HEK293 (cell line): ENCODE measurements at regions not wholly inside any gene's neighbourhood (a gene's known extent, or its start where the extent isn't known, plus 50 kb on each side); places are given as distances from the start of the nearest gene placed in this dataset.

Experiments used
- CTCF ChIA-PET: fragments of 350-600 bp; formaldehyde crosslinking; extraction: SDS; loops from one replicate; lab custom pipeline; 2021; ENCODE audit warnings: antibody characterized with exemption; lab: Yijun Ruan, JAX
- POLR2A ChIA-PET: fragments of 300-600 bp; formaldehyde crosslinking; extraction: SDS; loops from one replicate; lab custom pipeline; 2020; ENCODE audit warnings: antibody characterized with exemption, inconsistent platforms; lab: Yijun Ruan, JAX
- H3K27ac ChIP-seq: fragments of 200-500 bp; sonication (Bioruptor generic); 2 replicates; pipeline ENCODE4 v1.5.1; 2014; ENCODE audit warnings: low read depth, low read length, control low read depth, inconsistent platforms; ENCODE audit errors: extremely low read depth
- H3K36me3 ChIP-seq, 2 experiments: fragments of 200-500 bp in 1 of 2; sonication (Bioruptor generic) in 1 of 2; 1 replicate in 1 of 2; 2 replicates in 1 of 2; pipeline ENCODE4 v1.5.1; 2014 to 2017; ENCODE audit warnings: inconsistent platforms in 2 of 2, low read length in 2 of 2; ENCODE audit not compliant: control insufficient read depth in 2 of 2, insufficient read depth in 1 of 2
- H3K4me1 ChIP-seq: fragments of 200-500 bp; sonication (Bioruptor generic); 2 replicates; pipeline ENCODE4 v1.5.1; 2014; ENCODE audit warnings: mild to moderate bottlenecking, low read length, inconsistent platforms; ENCODE audit not compliant: control insufficient read depth, insufficient read depth
- H3K4me3 ChIP-seq: 2 replicates; pipeline ENCODE4 v1.5.1; 2011; ENCODE audit warnings: low read depth, mild to moderate bottlenecking, control low read depth, low read length, moderate library complexity
- H3K9me3 ChIP-seq: fragments of 200-500 bp; sonication (Bioruptor generic); 2 replicates; pipeline ENCODE4 v1.5.1; 2014; ENCODE audit warnings: low read depth, low read length, inconsistent platforms; ENCODE audit not compliant: control insufficient read depth, insufficient read depth
- ELK4 ChIP-seq: IDR thresholded peaks from 2 replicates; pipeline ENCODE4 v1.6.1; 2011; ENCODE audit warnings: mild to moderate bottlenecking, low read depth, low read length, borderline replicate concordance
- PRDM10 ChIP-seq: fragments of 450-650 bp; formaldehyde crosslinking; IDR thresholded peaks from 2 replicates; pipeline ENCODE4 v1.5.1; 2016; ENCODE audit warnings: missing biosample characterization, missing genetic modification characterization
- PRDM2 ChIP-seq: fragments of 450-650 bp; formaldehyde crosslinking; IDR thresholded peaks from 2 replicates; pipeline ENCODE4 v1.5.1; 2016; ENCODE audit warnings: missing biosample characterization, missing genetic modification characterization, borderline replicate concordance
- SP3 ChIP-seq: fragments of 450-650 bp; formaldehyde crosslinking; IDR thresholded peaks from 2 replicates; pipeline ENCODE4 v1.5.1; 2016; ENCODE audit warnings: missing biosample characterization, missing genetic modification characterization
- YY2 ChIP-seq: fragments of 450-650 bp; formaldehyde crosslinking; IDR thresholded peaks from 2 replicates; pipeline ENCODE4 v1.5.1; 2016; ENCODE audit warnings: missing biosample characterization, missing genetic modification characterization
- ZBTB44 ChIP-seq: fragments of 450-650 bp; IDR thresholded peaks from 2 replicates; pipeline ENCODE4 v1.5.1; 2018; ENCODE audit warnings: missing biosample characterization, mild to moderate bottlenecking, missing genetic modification characterization
- ZBTB6 ChIP-seq: fragments of 450-650 bp; formaldehyde crosslinking; IDR thresholded peaks from 2 replicates; pipeline ENCODE4 v1.5.1; 2017; ENCODE audit warnings: missing biosample characterization, missing genetic modification characterization
- ZFHX2 ChIP-seq: fragments of 450-650 bp; formaldehyde crosslinking; conservative IDR thresholded peaks from 2 replicates; pipeline ENCODE4 v1.5.1; 2016; ENCODE audit warnings: missing biosample characterization, missing genetic modification characterization
- ZNF175 ChIP-seq: fragments of 450-650 bp; formaldehyde crosslinking; IDR thresholded peaks from 2 replicates; pipeline ENCODE4 v1.5.1; 2016; ENCODE audit warnings: missing biosample characterization, missing genetic modification characterization
- ZNF221 ChIP-seq: fragments of 450-650 bp; formaldehyde crosslinking; IDR thresholded peaks from 2 replicates; pipeline ENCODE4 v1.5.1; 2017; ENCODE audit warnings: missing biosample characterization, missing genetic modification characterization, borderline replicate concordance
- ZNF37A ChIP-seq: fragments of 450-650 bp; IDR thresholded peaks from 2 replicates; pipeline ENCODE4 v1.5.1; 2018; ENCODE audit warnings: missing biosample characterization, missing genetic modification characterization
- ZNF398 ChIP-seq: fragments of 450-650 bp; formaldehyde crosslinking; IDR thresholded peaks from 2 replicates; pipeline ENCODE4 v1.5.1; 2017; ENCODE audit warnings: missing biosample characterization, missing genetic modification characterization
- ZNF423 ChIP-seq: fragments of 450-650 bp; formaldehyde crosslinking; IDR thresholded peaks from 2 replicates; pipeline ENCODE4 v1.5.1; 2016; ENCODE audit warnings: missing biosample characterization, missing genetic modification characterization
- ZNF473 ChIP-seq: fragments of 450-650 bp; formaldehyde crosslinking; IDR thresholded peaks from 2 replicates; pipeline ENCODE4 v1.5.1; 2017; ENCODE audit warnings: missing biosample characterization, missing genetic modification characterization
- ZNF501 ChIP-seq: fragments of 450-650 bp; formaldehyde crosslinking; IDR thresholded peaks from 2 replicates; pipeline ENCODE4 v1.5.1; 2016; ENCODE audit warnings: missing biosample characterization, missing genetic modification characterization
- ZNF600 ChIP-seq: fragments of 450-650 bp; formaldehyde crosslinking; IDR thresholded peaks from 2 replicates; pipeline ENCODE4 v1.5.1; 2016; ENCODE audit warnings: missing biosample characterization, missing genetic modification characterization
- ZNF692 ChIP-seq: fragments of 450-650 bp; formaldehyde crosslinking; IDR thresholded peaks from 2 replicates; pipeline ENCODE4 v1.5.1; 2016; ENCODE audit warnings: missing biosample characterization, missing genetic modification characterization
- ZSCAN30 ChIP-seq: fragments of 450-650 bp; IDR thresholded peaks from 2 replicates; pipeline ENCODE4 v1.5.1; 2018; ENCODE audit warnings: missing biosample characterization, mild to moderate bottlenecking, missing genetic modification characterization, moderate library complexity

GRCh38 chr2:46837112-46837454 is 78.5 kb downstream of the MCFD2 start (continued):
- TF ChIP-seq ZBTB6 (tag by site-specific recombination) (no peak), ELK4 (no peak), ZSCAN30 (no peak), PRDM10 (no peak), YY2 (tag by site-specific recombination) (no peak), ZNF37A (no peak), PRDM2 (tag by site-specific recombination) (no peak)

- CTCF ChIA-PET, result no interaction called here
- POLR2A ChIA-PET, result no interaction called here
- Histone ChIP-seq H3K36me3 (no peaks in the 10 kb centered on the region), H3K27ac (no peak overlapping the region), H3K9me3 (no peaks in the 10 kb centered on the region), H3K4me3 (no peak overlapping the region), H3K4me1 (no peaks in the 10 kb centered on the region)
- TF ChIP-seq ZNF398 (tag by site-specific recombination) (no peak), ZNF692 (tag by site-specific recombination) (no peak), ZNF175 (no peak), ZNF600 (tag by site-specific recombination) (no peak), SP3 (tag by site-specific recombination) (no peak), ZNF423 (tag by site-specific recombination) (no peak), ZNF221 (tag by site-specific recombination) (no peak), ZNF473 (no peak), ZFHX2 (tag by site-specific recombination) (no peak), YY2 (tag by site-specific recombination) (no peak), ZNF501 (tag by site-specific recombination) (no peak), ZBTB44 (tag by site-specific recombination) (no peak)
Measured at GRCh38 chr2:46836295-46837111, 79.1 kb downstream of the MCFD2 start.
